ENCODE measurements at regions not wholly inside any gene's neighbourhood (a gene's known extent, or its start where the extent isn't known, plus 50 kb on each side); places are given as distances from the start of the nearest gene placed in this dataset.

DNA sequence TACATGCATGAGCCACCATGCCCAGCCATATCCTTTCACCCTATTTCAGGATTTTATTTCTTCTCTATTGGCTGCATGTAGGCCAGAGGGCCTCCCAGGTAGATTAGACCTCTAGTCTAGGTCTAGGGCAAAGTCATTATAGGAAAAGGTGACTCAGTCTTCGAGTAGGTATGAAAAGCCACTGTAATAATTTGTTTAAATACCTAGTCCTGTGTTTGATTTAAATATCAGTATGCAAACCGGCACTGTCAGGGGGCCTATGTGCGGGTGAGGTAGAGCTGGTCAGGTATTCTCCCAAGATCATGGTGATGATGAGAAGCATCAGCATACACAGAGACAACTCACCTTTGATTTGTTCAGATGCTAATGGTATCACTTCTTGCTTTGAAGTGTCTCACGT lies 101.4 kb upstream of the UMPS start:
- TF ChIP-seq CTCF (IDR thresholded peaks at IDR 0.05) (no peak), EP300 (IDR thresholded peaks at IDR 0.05) (no peak)
